HepG2 (cell line): ENCODE measurements at regions not wholly inside any gene's neighbourhood (a gene's known extent, or its start where the extent isn't known, plus 50 kb on each side); places are given as distances from the start of the nearest gene placed in this dataset.

ENCODE experiments used
- ATAC-seq: fragments of 200-7000 bp; cut with Tn5 transposase; 3 replicates; pipeline ENCODE4 v1.9.1; 2020; ENCODE audit warnings: mild to moderate bottlenecking, moderate library complexity
- BruUV-seq: library from RNA; stranded (reverse); fragments of 400-500 nt; replicated peaks from 2 replicates; lab custom pipeline; 2021; lab: Mats Ljungman, UMichigan
- CTCF ChIA-PET: fragments of 300-600 bp; formaldehyde crosslinking; extraction: SDS; loops from one replicate; lab custom pipeline; 2021; ENCODE audit warnings: low total read pairs, inconsistent platforms, low intra/inter-chr PET ratio; lab: Yijun Ruan, JAX
- POLR2A ChIA-PET: fragments of 350-600 bp; sonication (Branson Sonifier 250); formaldehyde crosslinking; loops from one replicate; lab custom pipeline; 2020; ENCODE audit warnings: antibody characterized with exemption, inconsistent platforms; lab: Yijun Ruan, JAX
- DNase-seq: peaks from one replicate; pipeline ENCODE4 v3.0.0-alpha.2; 2015; ENCODE audit warnings: low spot score
- FAIRE-seq: peaks from 3 replicates; lab custom pipeline; 2011; peaks lifted over from hg19 to GRCh38; lab: Jason Lieb, UNC
- H2AFZ ChIP-seq: one replicate; pipeline ENCODE4 v1.6.1; 2011; ENCODE audit warnings: low read length, inconsistent platforms
- H3K27ac ChIP-seq: fragments of 300-600 bp; 3 replicates; pipeline ENCODE4 v1.8.0; 2011; ENCODE audit warnings: mixed run types, mild to moderate bottlenecking, mixed read lengths, low read length, inconsistent platforms; ENCODE audit not compliant: insufficient read depth; ENCODE audit errors: extremely low read length
- H3K27me3 ChIP-seq, 2 experiments: fragments of 200-600 bp in 1 of 2; 2 replicates in 1 of 2; 3 replicates in 1 of 2; pipeline versions ENCODE4 v1.6.0 to v1.8.0; 2011; ENCODE audit warnings: low read length in 2 of 2, mild to moderate bottlenecking in 2 of 2, moderate library complexity in 2 of 2, inconsistent platforms in 1 of 2; ENCODE audit not compliant: insufficient read depth in 2 of 2, control insufficient read depth in 1 of 2
- H3K36me3 ChIP-seq, 2 experiments: fragments of 200-600 bp in 1 of 2; replicated peaks in 1 of 2; 2 replicates in 1 of 2; 3 replicates in 1 of 2; pipeline versions ENCODE4 v1.5.1 to v1.8.0; 2011; ENCODE audit warnings: low read length in 2 of 2, inconsistent platforms in 1 of 2; ENCODE audit not compliant: insufficient read depth in 2 of 2, control insufficient read depth in 1 of 2
- H3K4me1 ChIP-seq: 2 replicates; pipeline ENCODE4 v1.5.1; 2012; ENCODE audit warnings: low read length, inconsistent platforms; ENCODE audit not compliant: insufficient read depth
- H3K4me2 ChIP-seq: 2 replicates; pipeline ENCODE4 v1.6.0; 2011; ENCODE audit warnings: low read depth, low read length, inconsistent platforms
- H3K4me3 ChIP-seq, 3 experiments: fragments of 200-600 bp in 1 of 3; sonication (generic), shearing (Covaris generic) in 1 of 3; replicated peaks in 1 of 3; 2 replicates each; pipeline ENCODE4 v1.5.1; 2011 to 2016; ENCODE audit warnings: low read length in 3 of 3, inconsistent platforms in 2 of 3, low read depth in 2 of 3, mild to moderate bottlenecking in 2 of 3, control low read depth in 1 of 3, mixed read lengths in 1 of 3; ENCODE audit not compliant: insufficient read depth in 1 of 3
- H3K79me2 ChIP-seq: one replicate; pipeline ENCODE4 v1.6.1; 2011; ENCODE audit warnings: low read length, inconsistent platforms; ENCODE audit not compliant: insufficient read depth
- H3K9ac ChIP-seq: 2 replicates; pipeline ENCODE4 v1.6.0; 2011; ENCODE audit warnings: mild to moderate bottlenecking, low read depth, low read length, inconsistent platforms; ENCODE audit not compliant: insufficient read depth
- H3K9me3 ChIP-seq: 2 replicates; pipeline ENCODE4 v1.5.1; 2012; ENCODE audit warnings: mild to moderate bottlenecking, low read length
- H4K20me1 ChIP-seq: 2 replicates; pipeline ENCODE4 v1.6.0; 2011; ENCODE audit warnings: inconsistent platforms, mild to moderate bottlenecking, low read length, moderate library complexity; ENCODE audit not compliant: insufficient read depth
- FOXA1 ChIP-seq, 2 experiments: fragments of 450-650 bp in 1 of 2; sonication (generic) in 1 of 2; formaldehyde crosslinking in 1 of 2; IDR thresholded peaks; 2 replicates each; pipeline versions ENCODE4 v1.4.0 to v1.6.1; 2016 to 2020; ENCODE audit warnings: missing genetic modification reagents in 1 of 2
- KDM4B ChIP-seq: sonication (generic); formaldehyde crosslinking; IDR thresholded peaks from 2 replicates; pipeline ENCODE4 v1.4.0; 2020; ENCODE audit warnings: missing genetic modification reagents
- NRL ChIP-seq: sonication (generic); formaldehyde crosslinking; IDR thresholded peaks from 2 replicates; pipeline ENCODE4 v1.5.0; 2020; ENCODE audit warnings: missing genetic modification reagents, mild to moderate bottlenecking, moderate library complexity, borderline replicate concordance
- RFX1 ChIP-seq: fragments of 450-650 bp; IDR thresholded peaks from 2 replicates; pipeline ENCODE4 v1.6.1; 2017
- TCF7 ChIP-seq: sonication (generic); IDR thresholded peaks from 2 replicates; pipeline ENCODE4 v1.6.1; 2016; ENCODE audit warnings: antibody characterized with exemption, low read depth
- ZBTB1 ChIP-seq: sonication (generic); formaldehyde crosslinking; IDR thresholded peaks from 2 replicates; pipeline ENCODE4 v1.4.0; 2020; ENCODE audit warnings: missing genetic modification reagents, borderline replicate concordance
- ZNF543 ChIP-seq: sonication (generic); formaldehyde crosslinking; IDR thresholded peaks from 2 replicates; pipeline ENCODE4 v1.4.0; 2020; ENCODE audit warnings: mild to moderate bottlenecking, missing genetic modification reagents
- WGBS: methylation state at CpG from one replicate; pipeline ENCODE4 v1.1.6; 2017; ENCODE audit warnings: low lambda C conversion rate; 5-methylcytosine and 5-hydroxymethylcytosine counted together
- in situ Hi-C: cut with HindIII; loops from 2 replicates; pipeline ENCODE4 v1.10.0; 2017; ENCODE audit warnings: low pct_unique_long_range_greater_than_20kb; ENCODE audit not compliant: extremely low pct_ligation_motif_present
- intact Hi-C: fragments of 100-400 bp; cut with micrococcal nuclease; formaldehyde crosslinking; loops from one replicate; pipeline ENCODE4 v1.10.0; 2022; ENCODE audit not compliant: unreplicated experiment

DNA sequence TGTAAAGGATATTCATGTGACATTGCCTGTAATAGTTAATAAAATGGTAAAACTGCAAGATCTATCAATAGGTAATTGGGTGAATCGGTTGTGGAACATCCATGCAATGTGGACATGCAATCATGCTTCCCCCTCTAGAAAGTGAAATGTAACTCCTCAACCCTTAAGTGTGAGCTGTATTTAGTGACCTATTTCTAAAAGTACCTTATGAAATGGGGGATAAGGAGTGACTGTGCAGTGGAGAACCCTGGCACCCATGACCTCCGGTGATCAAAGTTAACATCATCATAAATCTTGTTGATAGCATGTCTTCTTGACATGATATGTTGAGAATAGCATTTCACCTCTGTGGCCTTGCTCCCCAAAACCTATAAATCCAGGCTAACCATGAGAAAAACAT is 53.6 kb upstream of the PPARGC1A start:
- no peak for FAIRE-seq
- intact Hi-C loops, result no loop called here
- CTCF ChIA-PET, result no interaction called here

DNA sequence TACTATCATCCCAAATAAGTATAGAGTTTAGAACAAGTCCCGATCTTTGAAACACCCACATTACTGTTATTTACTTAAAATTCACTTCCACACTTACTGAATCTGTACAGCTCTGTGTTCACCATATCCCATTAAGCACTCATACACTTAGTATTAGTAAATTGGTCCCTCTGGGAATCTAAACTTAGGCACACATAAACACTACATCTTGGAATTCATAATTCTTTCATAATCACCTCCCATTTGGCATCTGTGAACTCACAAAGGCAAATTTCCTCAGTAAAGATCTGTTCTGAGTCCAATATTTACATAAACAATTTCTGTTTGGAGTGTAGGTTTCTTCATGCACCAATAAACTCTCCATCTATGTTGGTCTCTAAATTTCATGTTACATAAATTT is 52.6 kb upstream of the PPARGC1A start:
- Histone ChIP-seq H3K4me1 (no peaks in the 10 kb centered on the region), H3K79me2 (no peaks in the 10 kb centered on the region), H3K4me2 (no peak overlapping the region), H3K9me3 (no peaks in the 10 kb centered on the region), H3K36me3 (no peaks in the 10 kb centered on the region), H3K9ac (no peak overlapping the region), H3K4me3 (no peak overlapping the region), H4K20me1 (no peaks in the 10 kb centered on the region), H3K27me3 (0 out of 5 replicates have a peak, but pooled peaks cover 0 to 4% of the 10 kb centered on the region in 2 experiments), H2AFZ (no peak overlapping the region), H3K27ac (no peak overlapping the region)
- DNase-seq (no peak), FAIRE-seq (no peak), ATAC-seq (no peak)
- BruUV-seq, result no TSS peak
- ChIA-PET POLR2A (no interaction called here), CTCF (no interaction called here)
- no peak for TF ChIP-seq NRL (CRISPR knock-in tag)
- intact Hi-C loops, result no loop called here
- in situ Hi-C loops, result no loop called here
- WGBS, result 7% methylated on average over 1 of the region's 1 CpG

More for the DNA sequence above, 53.6 kb upstream of the PPARGC1A start:
- POLR2A ChIA-PET, result no interaction called here
- ATAC-seq (no peak), DNase-seq (no peak)
- Histone ChIP-seq H3K36me3 (no peaks in the 10 kb centered on the region), H3K4me2 (no peak overlapping the region), H3K27me3 (peaks cover 0 to 6% of the 10 kb centered on the region in 2 experiments; a peak in 2 of 5 replicates), H3K79me2 (no peaks in the 10 kb centered on the region), H4K20me1 (no peaks in the 10 kb centered on the region), H3K4me1 (no peaks in the 10 kb centered on the region), H3K9ac (no peak overlapping the region), H3K9me3 (no peaks in the 10 kb centered on the region), H3K27ac (no peak overlapping the region), H3K4me3 (no peak overlapping the region), H2AFZ (no peak overlapping the region)
- in situ Hi-C loops, result no loop called here
- TF ChIP-seq KDM4B (CRISPR knock-in tag) (no peak), RFX1 (no peak), ZNF543 (CRISPR knock-in tag) (no peak), ZBTB1 (CRISPR knock-in tag) (no peak), TCF7 (no peak), FOXA1 (IDR thresholded peaks at IDR 0.05) (no peak), FOXA1 (CRISPR knock-in tag; IDR thresholded peaks at IDR 0.05) (no peak)
- 44% methylated on average over 2 of the region's 2 CpGs for WGBS
- BruUV-seq, result no TSS peak
